ENCODE measurements at regions not wholly inside any gene's neighbourhood (a gene's known extent, or its start where the extent isn't known, plus 50 kb on each side); places are given as distances from the start of the nearest gene placed in this dataset.

DNA sequence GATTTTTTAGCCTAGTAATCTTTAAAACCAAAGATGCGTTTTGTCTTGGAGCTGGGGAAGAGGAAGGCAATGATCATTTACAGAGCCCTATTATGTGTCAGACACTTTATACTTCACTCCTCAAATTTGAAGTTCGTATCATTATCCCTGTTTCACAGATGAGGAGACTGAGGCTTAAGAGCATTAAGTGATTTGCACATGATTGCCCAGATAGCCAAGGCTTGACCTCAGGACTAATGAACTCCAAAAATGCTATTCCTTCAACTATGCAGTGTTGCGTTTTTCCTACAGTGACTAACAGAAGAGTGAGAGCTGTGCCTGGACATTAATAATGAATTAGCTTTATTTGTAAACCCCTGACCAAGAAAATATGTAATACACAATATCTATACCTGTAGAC lies 136.8 kb upstream of the EEA1 start:
- no peak for TF ChIP-seq EP300 (IDR thresholded peaks at IDR 0.05)
- TF ChIP-seq, protein P1, sequence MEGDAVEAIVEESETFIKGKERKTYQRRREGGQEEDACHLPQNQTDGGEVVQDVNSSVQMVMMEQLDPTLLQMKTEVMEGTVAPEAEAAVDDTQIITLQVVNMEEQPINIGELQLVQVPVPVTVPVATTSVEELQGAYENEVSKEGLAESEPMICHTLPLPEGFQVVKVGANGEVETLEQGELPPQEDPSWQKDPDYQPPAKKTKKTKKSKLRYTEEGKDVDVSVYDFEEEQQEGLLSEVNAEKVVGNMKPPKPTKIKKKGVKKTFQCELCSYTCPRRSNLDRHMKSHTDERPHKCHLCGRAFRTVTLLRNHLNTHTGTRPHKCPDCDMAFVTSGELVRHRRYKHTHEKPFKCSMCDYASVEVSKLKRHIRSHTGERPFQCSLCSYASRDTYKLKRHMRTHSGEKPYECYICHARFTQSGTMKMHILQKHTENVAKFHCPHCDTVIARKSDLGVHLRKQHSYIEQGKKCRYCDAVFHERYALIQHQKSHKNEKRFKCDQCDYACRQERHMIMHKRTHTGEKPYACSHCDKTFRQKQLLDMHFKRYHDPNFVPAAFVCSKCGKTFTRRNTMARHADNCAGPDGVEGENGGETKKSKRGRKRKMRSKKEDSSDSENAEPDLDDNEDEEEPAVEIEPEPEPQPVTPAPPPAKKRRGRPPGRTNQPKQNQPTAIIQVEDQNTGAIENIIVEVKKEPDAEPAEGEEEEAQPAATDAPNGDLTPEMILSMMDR (IDR thresholded peaks at IDR 0.05): no peak

Measured in ovary (tissue), 3 donors.